Tibial nerve (tissue), 4 donors: ENCODE measurements at regions not wholly inside any gene's neighbourhood (a gene's known extent, or its start where the extent isn't known, plus 50 kb on each side); places are given as distances from the start of the nearest gene placed in this dataset.
"Not testable (repeated sequence)": the region's sequence is repeated elsewhere in the genome, so short reads cannot be mapped to it uniquely, and the experiment has no call there.

Experiments
- EP300 ChIP-seq, 2 donors: sonication (generic); formaldehyde crosslinking; IDR thresholded peaks; one replicate each; pipeline ENCODE4 v1.6.1; 2017; ENCODE audit warnings: antibody characterized with exemption in 2 of 2, mild to moderate bottlenecking in 1 of 2
- TF ChIP-seq, protein P1 (sequence below), 5 experiments: fragments of 200-600 bp in 3 of 5; fragments of 450-650 bp in 2 of 5; sonication (generic) in 3 of 5; IDR thresholded peaks; one replicate each; pipeline ENCODE4 v1.5.1; 2016 to 2019; ENCODE audit warnings: antibody characterized with exemption in 5 of 5, mild to moderate bottlenecking in 3 of 5, moderate library complexity in 2 of 5

DNA sequence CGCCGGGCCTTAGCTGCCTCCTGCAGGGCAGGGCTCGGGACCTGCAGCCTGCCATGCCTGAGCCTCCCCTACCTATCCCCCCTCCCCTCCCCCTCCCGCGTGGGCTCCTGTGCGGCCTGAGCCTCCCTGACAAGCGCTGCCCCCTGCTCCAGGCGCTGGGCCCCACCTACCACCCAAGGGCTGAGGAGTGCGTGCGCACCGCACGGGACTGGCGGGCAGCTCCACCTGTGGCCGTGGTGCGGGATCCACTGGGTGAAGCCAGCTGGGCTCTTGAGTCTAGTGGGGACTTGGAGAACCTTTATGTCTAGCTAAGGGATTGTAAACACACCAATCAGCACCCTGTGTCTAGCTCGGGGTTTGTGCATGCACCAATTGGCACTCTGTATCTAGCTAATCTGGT, 554.6 kb upstream of the ACTRT1 start:
- TF ChIP-seq, protein P1, sequence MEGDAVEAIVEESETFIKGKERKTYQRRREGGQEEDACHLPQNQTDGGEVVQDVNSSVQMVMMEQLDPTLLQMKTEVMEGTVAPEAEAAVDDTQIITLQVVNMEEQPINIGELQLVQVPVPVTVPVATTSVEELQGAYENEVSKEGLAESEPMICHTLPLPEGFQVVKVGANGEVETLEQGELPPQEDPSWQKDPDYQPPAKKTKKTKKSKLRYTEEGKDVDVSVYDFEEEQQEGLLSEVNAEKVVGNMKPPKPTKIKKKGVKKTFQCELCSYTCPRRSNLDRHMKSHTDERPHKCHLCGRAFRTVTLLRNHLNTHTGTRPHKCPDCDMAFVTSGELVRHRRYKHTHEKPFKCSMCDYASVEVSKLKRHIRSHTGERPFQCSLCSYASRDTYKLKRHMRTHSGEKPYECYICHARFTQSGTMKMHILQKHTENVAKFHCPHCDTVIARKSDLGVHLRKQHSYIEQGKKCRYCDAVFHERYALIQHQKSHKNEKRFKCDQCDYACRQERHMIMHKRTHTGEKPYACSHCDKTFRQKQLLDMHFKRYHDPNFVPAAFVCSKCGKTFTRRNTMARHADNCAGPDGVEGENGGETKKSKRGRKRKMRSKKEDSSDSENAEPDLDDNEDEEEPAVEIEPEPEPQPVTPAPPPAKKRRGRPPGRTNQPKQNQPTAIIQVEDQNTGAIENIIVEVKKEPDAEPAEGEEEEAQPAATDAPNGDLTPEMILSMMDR (IDR thresholded peaks at IDR 0.05) = not testable (repeated sequence)
- not testable (repeated sequence) for TF ChIP-seq EP300 (IDR thresholded peaks at IDR 0.05)
